ENCODE measurements at regions not wholly inside any gene's neighbourhood (a gene's known extent, or its start where the extent isn't known, plus 50 kb on each side); places are given as distances from the start of the nearest gene placed in this dataset.

DNA sequence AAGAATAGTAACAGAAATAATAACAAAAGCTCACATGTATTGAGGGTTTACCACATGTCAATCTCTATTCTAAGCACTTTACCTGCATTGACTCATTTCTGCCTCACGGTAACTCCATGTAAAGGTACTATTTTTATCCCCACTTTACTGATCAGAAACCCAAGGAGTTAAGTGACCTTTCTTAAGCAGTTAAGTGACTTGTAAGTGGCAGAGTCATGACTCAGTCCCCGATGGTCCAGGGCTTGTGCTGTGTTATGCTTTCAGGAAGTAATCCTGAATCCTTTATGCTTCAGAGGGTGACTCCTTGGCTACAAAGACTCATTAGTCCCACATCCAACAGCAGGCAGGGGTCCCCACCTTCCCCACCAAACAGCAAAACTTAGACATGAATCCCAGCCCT, 66.5 kb downstream of the MRM1 start:
- TF ChIP-seq, protein P1, sequence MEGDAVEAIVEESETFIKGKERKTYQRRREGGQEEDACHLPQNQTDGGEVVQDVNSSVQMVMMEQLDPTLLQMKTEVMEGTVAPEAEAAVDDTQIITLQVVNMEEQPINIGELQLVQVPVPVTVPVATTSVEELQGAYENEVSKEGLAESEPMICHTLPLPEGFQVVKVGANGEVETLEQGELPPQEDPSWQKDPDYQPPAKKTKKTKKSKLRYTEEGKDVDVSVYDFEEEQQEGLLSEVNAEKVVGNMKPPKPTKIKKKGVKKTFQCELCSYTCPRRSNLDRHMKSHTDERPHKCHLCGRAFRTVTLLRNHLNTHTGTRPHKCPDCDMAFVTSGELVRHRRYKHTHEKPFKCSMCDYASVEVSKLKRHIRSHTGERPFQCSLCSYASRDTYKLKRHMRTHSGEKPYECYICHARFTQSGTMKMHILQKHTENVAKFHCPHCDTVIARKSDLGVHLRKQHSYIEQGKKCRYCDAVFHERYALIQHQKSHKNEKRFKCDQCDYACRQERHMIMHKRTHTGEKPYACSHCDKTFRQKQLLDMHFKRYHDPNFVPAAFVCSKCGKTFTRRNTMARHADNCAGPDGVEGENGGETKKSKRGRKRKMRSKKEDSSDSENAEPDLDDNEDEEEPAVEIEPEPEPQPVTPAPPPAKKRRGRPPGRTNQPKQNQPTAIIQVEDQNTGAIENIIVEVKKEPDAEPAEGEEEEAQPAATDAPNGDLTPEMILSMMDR (IDR thresholded peaks at IDR 0.05): no peak
- TF ChIP-seq POLR2A (IDR thresholded peaks at IDR 0.05): no peak
- no peak for TF ChIP-seq EP300 (IDR thresholded peaks at IDR 0.05)
